GM18526 (cell line): ENCODE measurements at regions not wholly inside any gene's neighbourhood (a gene's known extent, or its start where the extent isn't known, plus 50 kb on each side); places are given as distances from the start of the nearest gene placed in this dataset.

Experiments
- POLR2A ChIP-seq: IDR thresholded peaks from 3 replicates; pipeline ENCODE4 v1.6.1; 2011; ENCODE audit not compliant: insufficient read length; ENCODE audit errors: extremely low read depth

DNA sequence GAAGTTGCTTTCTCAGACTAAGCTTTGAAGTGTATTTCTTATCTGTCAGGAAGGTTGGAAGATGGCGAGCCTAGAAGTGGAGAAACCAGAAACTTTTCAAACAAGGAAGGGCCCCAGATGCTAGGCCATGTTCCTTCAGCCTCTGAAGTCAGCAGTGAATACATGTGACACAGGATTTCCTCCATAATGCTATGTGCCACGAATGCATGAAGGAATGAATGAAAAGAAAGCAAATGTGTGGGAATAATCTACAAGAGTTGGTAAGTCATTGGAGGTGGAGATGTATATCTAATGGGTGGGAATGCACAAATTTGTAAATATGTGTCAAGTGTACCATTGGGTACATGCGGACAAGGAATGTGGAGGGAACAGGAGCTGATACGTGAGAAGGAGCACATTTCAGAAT is 123.2 kb upstream of the PRSS16 start:
- no peak for TF ChIP-seq POLR2A

DNA sequence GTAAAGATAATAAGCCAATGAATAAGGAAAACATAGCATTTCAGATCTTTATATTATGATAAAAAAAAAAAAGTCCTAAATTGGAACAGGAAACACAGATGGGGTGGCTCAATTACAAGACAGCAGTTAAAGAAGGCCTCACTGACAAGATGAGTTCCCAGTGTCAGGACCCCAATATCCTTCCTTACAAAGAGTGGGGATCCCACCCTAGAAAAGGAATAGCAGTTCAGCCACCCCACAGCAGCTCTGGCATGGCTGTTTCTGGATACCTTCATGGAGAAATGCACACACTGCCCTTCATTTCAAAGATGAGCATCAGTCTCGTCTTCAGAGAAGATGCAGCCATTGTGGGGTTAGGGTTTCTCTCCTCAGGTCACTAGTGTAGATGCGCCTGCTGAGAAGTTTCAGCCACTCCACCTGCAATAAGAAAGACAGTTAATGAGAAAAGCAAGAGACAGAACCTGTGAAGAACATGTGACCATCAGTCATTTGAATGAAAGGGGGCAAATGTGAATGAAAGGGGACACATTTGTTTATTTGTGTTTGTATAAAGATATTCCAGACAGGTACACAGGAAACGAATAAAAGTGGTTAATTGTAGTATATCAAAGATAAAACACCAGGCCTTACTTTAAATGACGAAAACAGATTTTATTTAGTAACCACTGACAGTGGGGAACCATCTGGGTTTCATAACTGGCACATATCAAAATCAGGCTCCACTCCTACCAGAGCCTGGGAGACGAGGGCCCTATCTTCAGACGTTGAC is 121.3 kb upstream of the PRSS16 start:
- no peak for TF ChIP-seq POLR2A

DNA sequence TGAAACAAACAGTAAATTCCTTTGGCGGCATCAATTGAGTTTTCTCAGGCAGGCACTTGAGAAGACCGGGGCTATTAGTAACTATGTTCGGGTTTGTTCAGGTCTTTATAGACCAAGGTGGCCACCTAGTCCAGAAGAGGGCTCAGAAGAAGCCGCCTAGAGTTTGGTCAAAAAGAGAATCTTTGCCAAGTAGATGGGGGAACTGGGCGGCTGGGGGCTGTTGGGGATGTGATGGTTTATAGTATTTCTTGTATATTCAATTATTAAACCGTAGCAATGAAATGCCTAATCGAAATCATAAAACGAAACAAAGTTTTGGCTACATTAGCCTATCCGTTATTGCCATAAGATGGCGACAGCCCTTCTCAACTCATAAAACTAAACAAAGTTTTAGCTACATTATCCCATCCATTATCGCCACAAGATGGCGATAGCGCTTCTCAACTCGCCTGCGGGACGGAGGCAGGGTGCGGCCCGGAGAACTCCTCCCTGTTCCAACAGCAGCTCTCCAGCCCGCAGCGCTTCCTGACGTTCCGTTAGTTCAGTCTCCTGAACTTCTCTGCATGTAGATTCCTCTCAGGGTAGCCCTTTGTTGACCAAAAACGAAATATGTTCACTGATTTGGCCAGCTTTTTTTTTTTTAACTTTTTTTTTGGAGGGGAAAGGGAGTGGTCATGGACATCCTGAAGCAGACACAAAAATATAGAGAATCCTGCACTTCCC is 120.5 kb upstream of the PRSS16 start:
- no peak for TF ChIP-seq POLR2A

DNA sequence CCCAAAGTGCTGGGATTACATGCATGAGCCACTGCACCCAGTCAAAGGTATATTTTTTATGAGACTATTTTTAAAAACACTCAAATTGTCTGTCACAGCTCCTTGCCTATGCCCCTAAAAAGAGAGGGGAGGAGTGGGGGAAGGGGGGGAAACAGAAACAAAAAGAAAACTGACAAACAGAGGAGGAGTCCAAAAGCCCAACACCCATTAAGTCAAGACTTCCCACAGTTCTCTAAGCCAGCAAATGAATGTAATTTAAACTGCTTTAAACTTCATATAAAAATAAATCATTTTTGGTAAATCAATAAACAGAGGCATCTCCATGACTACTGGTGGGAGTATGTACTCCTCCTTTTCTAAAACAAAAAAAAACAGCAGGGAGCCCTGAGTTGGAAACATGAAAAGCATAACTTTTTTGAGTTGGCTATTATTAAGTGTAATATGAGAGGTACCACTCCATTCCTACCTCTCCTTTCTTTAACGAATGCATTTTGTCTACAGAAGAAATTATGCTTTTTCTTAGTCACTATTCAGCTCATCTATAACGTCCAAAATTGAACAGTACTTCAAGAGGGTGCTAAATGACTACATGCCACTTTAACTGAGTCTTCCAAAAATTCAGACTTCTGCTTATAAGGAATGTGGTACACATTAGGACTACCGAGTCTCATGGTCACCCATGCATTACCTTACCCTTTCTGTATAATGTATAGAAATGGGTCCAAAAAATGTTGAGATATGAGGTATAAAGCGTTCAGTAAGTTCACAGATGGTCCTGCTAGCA is 119.0 kb upstream of the PRSS16 start:
- TF ChIP-seq POLR2A: no peak

DNA sequence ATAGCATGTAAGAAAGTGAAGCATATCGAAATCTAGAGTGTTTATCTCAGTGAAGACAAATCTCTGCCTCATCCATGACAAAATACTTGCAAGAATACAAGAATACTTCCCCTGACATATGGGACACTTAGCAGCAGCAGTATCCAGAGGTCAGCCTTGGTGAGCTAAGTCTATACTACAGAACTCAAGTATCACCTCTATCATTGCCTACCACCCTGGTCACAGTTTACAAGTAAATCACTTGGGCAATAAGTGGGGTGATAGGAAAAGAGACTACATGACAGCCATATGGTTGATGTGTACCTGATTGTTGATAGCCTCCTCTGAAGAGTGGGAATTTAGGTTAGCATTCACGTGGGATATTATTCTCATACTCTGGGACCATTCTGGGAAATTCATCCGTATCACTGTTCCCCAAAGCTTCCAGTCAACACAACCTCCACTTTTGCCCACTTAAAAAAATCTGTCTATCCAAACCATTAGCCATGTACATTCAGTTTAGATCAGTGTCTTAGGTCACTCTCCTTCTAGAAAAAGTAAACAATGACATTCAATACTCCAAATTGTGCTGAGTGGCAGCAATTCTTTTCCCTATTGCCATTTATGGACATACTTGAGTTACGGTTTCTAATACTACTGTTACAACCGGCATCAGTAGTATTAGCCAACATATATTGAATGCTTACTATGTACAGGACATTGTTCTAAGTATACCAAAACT is 118.2 kb upstream of the PRSS16 start:
- no peak for TF ChIP-seq POLR2A

DNA sequence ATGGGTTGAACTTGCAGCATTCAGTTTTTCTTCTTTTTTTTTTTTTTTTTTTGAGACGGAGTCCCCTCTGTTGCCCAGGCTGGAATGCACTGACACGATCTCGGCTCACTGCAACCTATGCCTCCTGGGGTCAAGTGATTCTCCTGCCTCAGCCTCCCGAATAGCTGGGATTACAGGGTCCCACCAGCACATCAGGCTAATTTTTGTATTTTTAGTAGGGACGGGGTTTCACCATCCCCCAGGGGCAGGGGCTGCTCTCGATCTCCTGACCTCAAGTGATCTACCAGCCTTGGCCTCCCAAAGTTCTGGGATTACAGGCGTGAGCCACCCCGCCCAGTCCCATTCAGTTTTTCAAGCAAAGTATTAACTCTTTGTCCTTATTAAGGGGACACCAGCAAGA is 117.6 kb upstream of the PRSS16 start:
- TF ChIP-seq POLR2A: no peak

DNA sequence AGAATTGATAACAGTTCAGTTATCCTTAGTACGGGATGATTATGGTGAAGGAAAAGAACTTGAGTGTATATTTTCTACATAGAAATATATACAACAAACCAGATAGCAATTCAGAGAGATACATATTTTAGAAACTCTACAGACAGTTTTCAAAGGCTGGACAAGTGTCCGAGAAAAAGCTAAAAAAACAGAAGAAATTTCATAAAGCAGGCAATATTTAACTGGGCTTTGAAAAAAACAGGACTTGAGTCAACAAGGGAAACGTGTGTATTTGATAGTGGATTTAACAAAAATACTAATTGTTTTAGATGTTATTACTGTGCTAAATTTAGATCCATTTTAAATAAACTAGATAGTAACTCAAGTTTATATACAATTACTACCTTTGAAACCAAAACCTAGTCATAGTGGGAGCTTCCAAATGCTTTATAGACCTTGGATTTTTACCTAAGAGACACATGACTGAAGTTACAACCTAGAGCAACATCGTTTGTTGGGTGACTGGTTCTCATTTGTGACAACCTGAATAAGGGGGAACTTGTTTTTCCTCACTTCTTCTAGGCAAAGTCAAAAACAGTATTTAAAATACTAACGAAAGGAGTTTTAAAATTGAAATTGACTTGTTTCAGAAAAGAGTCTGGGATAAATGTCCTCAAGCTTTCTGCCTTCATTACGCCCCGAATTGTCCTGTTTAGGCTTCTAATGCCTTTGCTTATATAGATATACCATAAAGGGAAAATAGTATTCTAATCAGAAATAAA is 116.7 kb upstream of the PRSS16 start:
- no peak for TF ChIP-seq POLR2A

DNA sequence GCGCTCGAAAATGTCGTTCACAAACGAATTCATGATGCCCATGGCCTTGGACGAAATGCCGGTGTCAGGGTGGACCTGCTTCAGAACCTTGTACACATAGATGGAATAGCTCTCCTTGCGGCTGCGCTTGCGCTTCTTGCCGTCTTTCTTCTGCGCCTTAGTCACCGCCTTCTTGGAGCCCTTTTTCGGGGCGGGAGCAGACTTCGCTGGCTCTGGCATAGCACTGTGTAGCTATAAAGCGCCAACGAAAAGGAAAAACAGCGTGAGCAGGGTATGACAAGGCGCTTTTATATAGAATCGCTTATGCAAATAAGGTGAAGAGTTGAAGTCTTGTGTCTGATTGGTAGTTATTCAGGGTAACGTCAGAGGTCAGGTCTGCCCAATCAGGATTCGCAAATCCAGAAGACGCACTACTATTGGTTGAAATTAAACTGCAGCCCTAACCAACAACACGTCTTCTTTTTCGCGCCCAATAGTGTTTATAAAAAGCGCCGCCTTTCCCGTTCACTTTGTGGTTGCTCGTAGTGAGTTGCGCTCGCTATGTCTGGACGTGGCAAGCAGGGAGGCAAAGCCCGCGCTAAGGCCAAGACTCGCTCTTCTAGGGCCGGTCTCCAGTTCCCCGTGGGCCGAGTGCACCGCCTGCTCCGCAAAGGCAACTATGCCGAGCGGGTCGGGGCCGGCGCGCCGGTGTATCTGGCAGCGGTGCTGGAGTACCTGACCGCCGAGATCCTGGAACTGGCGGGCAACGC is 114.8 kb upstream of the PRSS16 start:
- peak; percentile 98 for TF ChIP-seq POLR2A

DNA sequence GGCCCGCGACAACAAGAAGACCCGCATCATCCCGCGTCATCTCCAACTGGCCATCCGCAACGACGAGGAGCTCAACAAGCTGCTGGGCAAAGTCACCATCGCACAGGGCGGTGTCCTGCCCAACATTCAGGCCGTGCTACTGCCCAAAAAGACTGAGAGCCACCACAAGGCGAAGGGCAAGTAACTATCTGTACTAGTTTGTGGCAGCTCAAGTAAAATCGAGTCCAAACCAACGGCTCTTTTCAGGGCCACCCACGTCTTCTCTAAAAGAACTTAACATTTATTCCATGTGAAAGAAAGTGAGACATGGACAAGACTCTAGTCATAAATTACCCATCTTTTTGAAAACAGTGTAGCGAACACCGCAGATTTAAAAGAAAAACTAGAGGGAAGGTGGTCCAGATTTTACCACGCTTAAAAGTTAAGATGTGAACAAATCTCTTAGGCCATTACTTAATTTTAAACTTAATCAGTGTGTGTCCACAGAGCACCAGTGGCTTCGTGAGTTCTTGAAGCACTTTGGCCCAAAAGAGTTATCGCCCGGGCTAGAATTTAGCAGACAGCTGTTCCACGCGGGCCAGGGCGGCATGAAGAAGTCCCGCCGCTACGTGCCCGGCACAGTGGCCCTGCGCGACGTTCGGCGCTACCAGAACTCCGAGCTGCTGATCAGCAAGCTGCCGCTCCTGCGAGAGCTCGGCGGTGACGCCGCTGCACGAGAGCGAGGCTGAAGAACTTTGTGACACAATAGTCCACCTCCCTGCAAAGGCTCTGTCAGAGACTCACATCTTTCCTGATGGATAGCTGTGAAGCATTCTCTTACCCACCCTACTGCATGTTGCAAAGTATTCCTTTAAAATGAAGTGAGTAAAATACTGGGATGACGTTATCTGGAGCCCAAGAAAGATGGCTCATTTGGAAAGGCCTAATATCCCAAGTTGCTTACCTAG is 113.9 kb upstream of the PRSS16 start:
- peak; percentile 96 for TF ChIP-seq POLR2A

DNA sequence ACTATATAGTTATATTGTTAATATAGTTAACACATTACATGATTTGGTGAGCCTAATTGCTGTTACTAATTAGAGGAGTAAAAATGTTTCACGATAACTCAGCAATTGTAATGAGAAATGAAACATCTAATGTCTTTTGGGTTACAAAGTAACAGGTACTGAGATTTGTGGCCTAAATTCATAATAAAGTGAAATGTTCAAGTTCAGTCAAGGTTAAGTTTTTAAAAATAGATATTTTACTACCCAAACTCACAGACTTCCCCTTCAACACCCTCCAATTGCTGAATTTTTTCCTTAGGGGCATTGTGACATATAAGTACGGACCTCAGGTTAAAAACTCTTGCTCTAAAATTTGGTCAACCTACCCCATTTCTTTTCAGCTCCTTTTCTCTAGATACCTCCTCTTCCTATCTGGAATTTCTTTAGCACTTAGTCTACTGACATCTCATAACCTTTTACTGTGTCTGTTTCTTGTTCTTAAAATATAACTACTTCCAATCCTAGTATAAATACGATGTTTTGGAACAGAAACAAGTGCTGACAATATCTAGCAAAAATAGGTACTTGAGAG is 112.3 kb upstream of the PRSS16 start:
- no peak for TF ChIP-seq POLR2A

DNA sequence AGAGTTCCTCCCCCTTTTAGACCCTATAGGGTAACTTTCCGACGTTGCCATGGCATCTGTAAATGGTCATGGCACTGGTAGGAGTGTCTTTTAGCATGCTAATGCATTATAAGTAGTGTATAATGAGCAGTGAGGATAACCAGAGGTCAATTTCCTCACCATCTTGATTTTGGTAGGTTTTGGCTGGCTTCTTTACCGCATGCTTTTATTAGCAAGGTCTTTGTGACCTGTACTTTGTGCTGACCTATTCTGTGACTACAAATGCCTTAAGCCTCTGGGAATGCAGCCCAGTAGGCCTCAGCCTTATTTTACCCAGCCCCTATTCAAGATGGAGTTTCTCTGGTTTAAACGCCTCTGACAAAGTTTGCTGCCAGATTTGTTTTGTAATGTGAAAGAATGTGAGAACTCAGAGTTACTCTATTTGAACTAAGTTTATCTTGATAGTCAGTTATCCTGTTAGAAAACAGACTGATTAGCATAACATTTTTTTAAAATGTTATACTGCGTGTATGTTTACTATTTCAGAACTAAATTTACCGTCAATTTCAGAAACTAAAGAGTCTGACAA is 111.3 kb upstream of the PRSS16 start:
- no peak for TF ChIP-seq POLR2A
